ENCODE measurements at regions not wholly inside any gene's neighbourhood (a gene's known extent, or its start where the extent isn't known, plus 50 kb on each side); places are given as distances from the start of the nearest gene placed in this dataset.

- TF ChIP-seq POLR2A (IDR thresholded peaks at IDR 0.05; ENCODE audit: low read depth, low read length) = no peak
- no peak for TF ChIP-seq SPI1 (IDR thresholded peaks at IDR 0.05; ENCODE audit: low read depth, low read length)
- no peak for TF ChIP-seq TAF1 (IDR thresholded peaks at IDR 0.05; ENCODE audit: low read depth, low read length)
- TF ChIP-seq POLR2AphosphoS5 (IDR thresholded peaks at IDR 0.05; ENCODE audit: low read depth, low read length) = no peak
Measured at GRCh38 chr18:42401131-42401673, 446.2 kb downstream of the PIK3C3 start.
